ENCODE measurements at regions not wholly inside any gene's neighbourhood (a gene's known extent, or its start where the extent isn't known, plus 50 kb on each side); places are given as distances from the start of the nearest gene placed in this dataset.

DNA sequence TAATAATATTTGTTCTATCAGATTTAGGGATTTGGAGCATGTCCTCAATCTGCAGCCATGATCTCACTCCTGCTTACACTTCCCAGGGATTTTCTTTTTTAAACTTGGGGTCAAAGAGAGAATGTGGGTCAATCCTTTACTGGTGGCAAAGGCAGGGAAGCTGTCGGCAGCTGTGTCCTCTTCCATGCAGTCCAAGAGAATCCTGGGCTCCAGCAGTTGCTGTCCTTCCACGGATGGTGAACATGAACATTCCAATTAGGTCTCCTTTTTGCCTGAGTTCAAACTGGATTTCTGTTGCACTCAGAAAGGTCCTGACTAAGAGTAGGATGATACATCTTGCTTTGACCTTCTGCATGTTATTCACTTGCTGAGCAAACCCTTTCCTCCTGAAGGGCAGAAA lies 73.9 kb downstream of the ARL6IP4 start:
- Mint-ChIP-seq H3K27ac (ENCODE audit: unreplicated experiment) (no peak overlapping the region), H3K4me3 (ENCODE audit: unreplicated experiment) (no peak overlapping the region), H3K36me3 (ENCODE audit: low read depth, unreplicated experiment) (peaks cover 3% of the 10 kb centered on the region), H3K27me3 (ENCODE audit: low read depth, unreplicated experiment) (peaks cover 1% of the 10 kb centered on the region), H3K9me3 (ENCODE audit: unreplicated experiment) (peaks cover 4% of the 10 kb centered on the region), H3K4me1 (ENCODE audit: low read depth, unreplicated experiment) (peaks cover 17% of the 10 kb centered on the region)
- Histone ChIP-seq H3K27me3 (ENCODE audit: insufficient read depth, low read length) (no peaks in the 10 kb centered on the region), H3K36me3 (ENCODE audit: insufficient read depth, low read length) (no peaks in the 10 kb centered on the region), H2AFZ (ENCODE audit: low read depth, low read length) (no peak overlapping the region), H3K4me2 (ENCODE audit: low read length) (no peak overlapping the region), H3K79me2 (ENCODE audit: insufficient read depth, low read length) (no peaks in the 10 kb centered on the region), H3K9me3 (ENCODE audit: insufficient read depth, low read depth, low read length) (no peaks in the 10 kb centered on the region), H4K20me1 (ENCODE audit: insufficient read depth, low read length) (peaks cover 35% of the 10 kb centered on the region), H3K4me3 (ENCODE audit: insufficient read depth, low read depth, low read length) (no peak overlapping the region), H3K27ac (ENCODE audit: low read depth, low read length) (no peak overlapping the region), H3K4me1 (ENCODE audit: insufficient read depth, low read length) (peaks cover 19% of the 10 kb centered on the region), H3K9ac (ENCODE audit: low read length) (no peak overlapping the region)
- DNase-seq (ENCODE audit: low read depth) (no peak), FAIRE-seq (no peak)
- TF ChIP-seq, protein P1, sequence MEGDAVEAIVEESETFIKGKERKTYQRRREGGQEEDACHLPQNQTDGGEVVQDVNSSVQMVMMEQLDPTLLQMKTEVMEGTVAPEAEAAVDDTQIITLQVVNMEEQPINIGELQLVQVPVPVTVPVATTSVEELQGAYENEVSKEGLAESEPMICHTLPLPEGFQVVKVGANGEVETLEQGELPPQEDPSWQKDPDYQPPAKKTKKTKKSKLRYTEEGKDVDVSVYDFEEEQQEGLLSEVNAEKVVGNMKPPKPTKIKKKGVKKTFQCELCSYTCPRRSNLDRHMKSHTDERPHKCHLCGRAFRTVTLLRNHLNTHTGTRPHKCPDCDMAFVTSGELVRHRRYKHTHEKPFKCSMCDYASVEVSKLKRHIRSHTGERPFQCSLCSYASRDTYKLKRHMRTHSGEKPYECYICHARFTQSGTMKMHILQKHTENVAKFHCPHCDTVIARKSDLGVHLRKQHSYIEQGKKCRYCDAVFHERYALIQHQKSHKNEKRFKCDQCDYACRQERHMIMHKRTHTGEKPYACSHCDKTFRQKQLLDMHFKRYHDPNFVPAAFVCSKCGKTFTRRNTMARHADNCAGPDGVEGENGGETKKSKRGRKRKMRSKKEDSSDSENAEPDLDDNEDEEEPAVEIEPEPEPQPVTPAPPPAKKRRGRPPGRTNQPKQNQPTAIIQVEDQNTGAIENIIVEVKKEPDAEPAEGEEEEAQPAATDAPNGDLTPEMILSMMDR (IDR thresholded peaks at IDR 0.05; ENCODE audit: insufficient read depth, low read depth, low read length): no peak
- no peak for TF ChIP-seq EZH2 (IDR thresholded peaks at IDR 0.05; ENCODE audit: insufficient read depth, low read length)

DNA sequence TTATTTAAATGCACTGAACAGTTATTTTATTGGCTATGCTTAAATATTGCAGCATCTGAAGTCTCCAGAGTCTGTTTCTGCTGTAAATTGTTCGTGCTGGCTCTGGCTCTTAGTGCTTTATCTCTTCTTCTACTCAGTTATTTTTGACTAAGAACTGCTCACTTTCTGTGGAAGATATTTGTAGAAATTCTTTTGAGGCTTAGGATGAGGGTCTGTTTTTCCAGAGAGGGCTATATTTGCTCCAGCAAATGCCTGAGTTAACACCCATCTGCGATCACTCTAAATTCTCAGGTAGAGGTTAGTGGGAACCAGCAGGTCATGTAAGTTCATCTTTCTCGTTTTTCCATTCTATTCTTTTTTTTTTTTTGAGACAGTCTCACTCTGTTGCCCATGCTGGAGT lies 71.1 kb downstream of the ARL6IP4 start:
- no peak overlapping the region for H3K4me2 ChIP-seq (ENCODE audit: low read length)

DNA sequence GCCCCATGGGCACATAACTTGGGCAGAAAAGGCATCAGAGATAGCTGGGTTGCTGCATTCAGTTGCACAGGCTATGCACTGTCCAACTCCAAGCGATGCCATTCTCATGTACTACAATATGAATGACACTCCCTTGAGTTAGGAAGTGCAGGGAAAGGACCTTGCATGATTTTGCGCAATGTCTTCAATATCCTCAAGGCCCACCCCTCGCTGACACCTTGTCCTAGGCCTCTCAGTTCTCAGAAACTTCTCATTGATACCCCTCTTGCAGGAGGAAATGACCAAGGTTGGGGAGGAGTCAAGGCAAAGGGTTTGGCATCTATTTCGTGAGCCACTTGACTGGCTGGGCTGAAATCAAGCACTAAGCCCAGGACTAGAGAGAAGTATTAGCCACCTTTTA lies 70.4 kb downstream of the ARL6IP4 start:
- H3K4me1 ChIP-seq (ENCODE audit: insufficient read depth, low read length): peaks cover 16% of the 10 kb centered on the region
- no peak overlapping the region for H3K4me2 ChIP-seq (ENCODE audit: low read length)
- DNase-seq (ENCODE audit: low read depth): no peak
- H3K27ac Mint-ChIP-seq (ENCODE audit: unreplicated experiment): no peak overlapping the region
- FAIRE-seq: no peak
- no peak overlapping the region for H3K9ac ChIP-seq (ENCODE audit: low read length)
- TF ChIP-seq, protein P1 (IDR thresholded peaks at IDR 0.05; ENCODE audit: insufficient read depth, low read depth, low read length): no peak
- H3K36me3 Mint-ChIP-seq (ENCODE audit: low read depth, unreplicated experiment): no peaks in the 10 kb centered on the region
- no peaks in the 10 kb centered on the region for H3K27me3 ChIP-seq (ENCODE audit: insufficient read depth, low read length)
- peaks cover 7% of the 10 kb centered on the region for H3K9me3 Mint-ChIP-seq (ENCODE audit: unreplicated experiment)
- no peak overlapping the region for H2AFZ ChIP-seq (ENCODE audit: low read depth, low read length)
- no peaks in the 10 kb centered on the region for H3K9me3 ChIP-seq (ENCODE audit: insufficient read depth, low read depth, low read length)
- H3K4me3 ChIP-seq (ENCODE audit: insufficient read depth, low read depth, low read length): no peak overlapping the region
- H4K20me1 ChIP-seq (ENCODE audit: insufficient read depth, low read length): peaks cover 24% of the 10 kb centered on the region
- H3K27me3 Mint-ChIP-seq (ENCODE audit: low read depth, unreplicated experiment): peaks cover 1% of the 10 kb centered on the region
- H3K4me3 Mint-ChIP-seq (ENCODE audit: unreplicated experiment): no peak overlapping the region
- no peaks in the 10 kb centered on the region for H3K79me2 ChIP-seq (ENCODE audit: insufficient read depth, low read length)
- H3K36me3 ChIP-seq (ENCODE audit: insufficient read depth, low read length): no peaks in the 10 kb centered on the region
- H3K27ac ChIP-seq (ENCODE audit: low read depth, low read length): no peak overlapping the region
- H3K4me1 Mint-ChIP-seq (ENCODE audit: low read depth, unreplicated experiment): peaks cover 19% of the 10 kb centered on the region

More for the DNA sequence above, 71.1 kb downstream of the ARL6IP4 start:
- Histone ChIP-seq H3K79me2 (ENCODE audit: insufficient read depth, low read length) (no peaks in the 10 kb centered on the region), H3K27me3 (ENCODE audit: insufficient read depth, low read length) (no peaks in the 10 kb centered on the region), H3K9ac (ENCODE audit: low read length) (no peak overlapping the region), H2AFZ (ENCODE audit: low read depth, low read length) (no peak overlapping the region), H3K9me3 (ENCODE audit: insufficient read depth, low read depth, low read length) (no peaks in the 10 kb centered on the region), H3K27ac (ENCODE audit: low read depth, low read length) (no peak overlapping the region), H4K20me1 (ENCODE audit: insufficient read depth, low read length) (peaks cover 30% of the 10 kb centered on the region), H3K4me1 (ENCODE audit: insufficient read depth, low read length) (peaks cover 19% of the 10 kb centered on the region), H3K36me3 (ENCODE audit: insufficient read depth, low read length) (no peaks in the 10 kb centered on the region), H3K4me3 (ENCODE audit: insufficient read depth, low read depth, low read length) (no peak overlapping the region)
- no peak for TF ChIP-seq EZH2 (IDR thresholded peaks at IDR 0.05; ENCODE audit: insufficient read depth, low read length)
- TF ChIP-seq, protein P1 (IDR thresholded peaks at IDR 0.05; ENCODE audit: insufficient read depth, low read depth, low read length): no peak
- H3K4me3 Mint-ChIP-seq (ENCODE audit: unreplicated experiment): no peak overlapping the region
- H3K27me3 Mint-ChIP-seq (ENCODE audit: low read depth, unreplicated experiment): peaks cover 1% of the 10 kb centered on the region
- DNase-seq (ENCODE audit: low read depth) (no peak), FAIRE-seq (no peak)
- H3K4me1 Mint-ChIP-seq (ENCODE audit: low read depth, unreplicated experiment): peaks cover 22% of the 10 kb centered on the region
- peaks cover 5% of the 10 kb centered on the region for H3K9me3 Mint-ChIP-seq (ENCODE audit: unreplicated experiment)
- no peak overlapping the region for H3K27ac Mint-ChIP-seq (ENCODE audit: unreplicated experiment)
- peaks cover 3% of the 10 kb centered on the region for H3K36me3 Mint-ChIP-seq (ENCODE audit: low read depth, unreplicated experiment)

Measured in astrocyte (in vitro differentiated cells and primary cell).